Uterus (tissue), 3 donors: ENCODE measurements at regions not wholly inside any gene's neighbourhood (a gene's known extent, or its start where the extent isn't known, plus 50 kb on each side); places are given as distances from the start of the nearest gene placed in this dataset.

Experiments used
- DNase-seq, 2 donors: peaks; one replicate each; pipeline ENCODE4 v3.0.0-alpha.2; 2019 to 2020
- H3K27ac ChIP-seq, 2 donors: fragments of 200-600 bp; sonication (generic); 1 replicate in 1 of 2; 2 replicates in 1 of 2; pipeline ENCODE4 v1.5.1; 2016 to 2018
- H3K27me3 ChIP-seq, 2 donors: fragments of 200-600 bp; sonication (generic); one replicate each; pipeline ENCODE4 v1.5.1; 2018 to 2019; ENCODE audit warnings: control low read depth in 1 of 2
- H3K36me3 ChIP-seq, 2 donors: fragments of 200-600 bp; sonication (generic); one replicate each; pipeline ENCODE4 v1.5.1; 2019; ENCODE audit warnings: control low read depth in 1 of 2
- H3K4me1 ChIP-seq, 2 donors: fragments of 200-600 bp; sonication (generic); one replicate each; pipeline ENCODE4 v1.5.1; 2018 to 2019; ENCODE audit warnings: control low read depth in 1 of 2
- H3K4me3 ChIP-seq, 2 donors: fragments of 200-600 bp; sonication (generic); 1 replicate in 1 of 2; 2 replicates in 1 of 2; pipeline ENCODE4 v1.5.1; 2018 to 2019; ENCODE audit warnings: mild to moderate bottlenecking in 1 of 2
- H3K9me3 ChIP-seq, 2 donors: fragments of 200-600 bp; sonication (generic); one replicate each; pipeline ENCODE4 v1.5.1; 2019; ENCODE audit warnings: control low read depth in 1 of 2
- POLR2A ChIP-seq, 2 donors: fragments of 450-650 bp; IDR thresholded peaks; one replicate each; pipeline ENCODE4 v1.6.1; 2016; ENCODE audit warnings: antibody characterized with exemption in 2 of 2, mild to moderate bottlenecking in 1 of 2, moderate library complexity in 1 of 2
- intact Hi-C: fragments of 100-400 bp; cut with DNase I; formaldehyde crosslinking; loops from one replicate; pipeline ENCODE4 v1.15.1; 2023; ENCODE audit warnings: low total_unique reads
- TF ChIP-seq, protein P1 (sequence below), 4 experiments: fragments of 200-600 bp in 2 of 4; fragments of 450-650 bp in 2 of 4; sonication (generic) in 2 of 4; IDR thresholded peaks; one replicate each; pipeline ENCODE4 v1.5.1; 2016 to 2019; ENCODE audit warnings: antibody characterized with exemption in 4 of 4, mild to moderate bottlenecking in 2 of 4, moderate library complexity in 1 of 4
- donor health status: DM: yes; HTN: yes; CAD: no.

DNA sequence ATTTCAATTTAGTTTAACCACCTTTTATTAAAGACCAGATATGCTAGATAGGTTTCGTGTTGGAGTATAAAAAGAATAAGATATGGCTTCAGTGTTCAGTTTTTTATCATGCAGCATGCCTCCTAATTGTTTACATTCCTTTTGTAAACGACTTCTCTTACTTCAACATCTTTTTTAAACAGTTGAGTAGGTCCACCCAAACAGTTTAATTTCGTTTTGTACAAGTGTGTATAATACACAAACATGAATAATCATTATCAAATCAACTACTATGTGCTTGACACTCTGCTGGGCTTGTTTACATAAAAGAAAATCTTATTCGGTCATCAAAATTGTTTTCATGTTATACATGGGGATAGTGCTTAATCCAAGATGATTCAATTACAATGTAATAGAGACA lies 906.3 kb upstream of the ADGRL4 start:
- no peaks in the 10 kb centered on the region for H3K27me3 ChIP-seq
- H3K36me3 ChIP-seq: no peaks in the 10 kb centered on the region
- no peaks in the 10 kb centered on the region for H3K4me1 ChIP-seq
- DNase-seq: no peak
- no peak overlapping the region for H3K27ac ChIP-seq
- H3K9me3 ChIP-seq: no peaks in the 10 kb centered on the region
- no peak for TF ChIP-seq POLR2A (IDR thresholded peaks at IDR 0.05)
- TF ChIP-seq, protein P1, sequence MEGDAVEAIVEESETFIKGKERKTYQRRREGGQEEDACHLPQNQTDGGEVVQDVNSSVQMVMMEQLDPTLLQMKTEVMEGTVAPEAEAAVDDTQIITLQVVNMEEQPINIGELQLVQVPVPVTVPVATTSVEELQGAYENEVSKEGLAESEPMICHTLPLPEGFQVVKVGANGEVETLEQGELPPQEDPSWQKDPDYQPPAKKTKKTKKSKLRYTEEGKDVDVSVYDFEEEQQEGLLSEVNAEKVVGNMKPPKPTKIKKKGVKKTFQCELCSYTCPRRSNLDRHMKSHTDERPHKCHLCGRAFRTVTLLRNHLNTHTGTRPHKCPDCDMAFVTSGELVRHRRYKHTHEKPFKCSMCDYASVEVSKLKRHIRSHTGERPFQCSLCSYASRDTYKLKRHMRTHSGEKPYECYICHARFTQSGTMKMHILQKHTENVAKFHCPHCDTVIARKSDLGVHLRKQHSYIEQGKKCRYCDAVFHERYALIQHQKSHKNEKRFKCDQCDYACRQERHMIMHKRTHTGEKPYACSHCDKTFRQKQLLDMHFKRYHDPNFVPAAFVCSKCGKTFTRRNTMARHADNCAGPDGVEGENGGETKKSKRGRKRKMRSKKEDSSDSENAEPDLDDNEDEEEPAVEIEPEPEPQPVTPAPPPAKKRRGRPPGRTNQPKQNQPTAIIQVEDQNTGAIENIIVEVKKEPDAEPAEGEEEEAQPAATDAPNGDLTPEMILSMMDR (IDR thresholded peaks at IDR 0.05): no peak
- H3K4me3 ChIP-seq: no peak overlapping the region
- intact Hi-C loops: no loop called here

DNA sequence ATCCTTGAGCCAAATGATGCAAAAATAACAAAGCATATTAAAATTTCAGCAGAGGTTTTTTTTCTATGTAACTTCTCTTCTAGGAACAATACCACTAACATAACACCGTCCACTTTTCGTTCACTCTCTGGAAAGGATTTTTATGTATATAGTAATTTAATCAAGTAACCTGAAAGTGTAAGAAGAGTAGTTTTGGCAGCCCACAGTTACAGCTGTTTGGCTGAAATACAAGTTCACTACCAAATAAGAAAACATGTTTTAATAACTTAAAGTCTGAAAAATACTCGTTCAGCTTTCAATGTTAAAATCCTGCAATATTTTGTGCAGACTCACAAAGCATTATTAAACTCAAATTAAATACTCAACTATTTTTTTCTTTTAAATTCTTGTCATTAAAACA lies 896.8 kb upstream of the ADGRL4 start:
- DNase-seq: no peak
- H3K4me1 ChIP-seq: no peaks in the 10 kb centered on the region
- no peaks in the 10 kb centered on the region for H3K27me3 ChIP-seq
- H3K36me3 ChIP-seq: no peaks in the 10 kb centered on the region
- H3K4me3 ChIP-seq: no peak overlapping the region
- no peak for TF ChIP-seq POLR2A (IDR thresholded peaks at IDR 0.05)
- TF ChIP-seq, protein P1 (IDR thresholded peaks at IDR 0.05): no peak
- no peak overlapping the region for H3K27ac ChIP-seq
- intact Hi-C loops: no loop called here
- H3K9me3 ChIP-seq: no peaks in the 10 kb centered on the region

- Histone ChIP-seq H3K4me3 (no peak overlapping the region), H3K9me3 (no peaks in the 10 kb centered on the region), H3K27ac (no peak overlapping the region), H3K36me3 (no peaks in the 10 kb centered on the region), H3K4me1 (no peaks in the 10 kb centered on the region), H3K27me3 (no peaks in the 10 kb centered on the region)
- DNase-seq: no peak
- TF ChIP-seq, protein P1 (IDR thresholded peaks at IDR 0.05): no peak
- no peak for TF ChIP-seq POLR2A (IDR thresholded peaks at IDR 0.05)
- intact Hi-C loops: no loop called here
Observed at GRCh38 chr1:79902418-79902817, 895.9 kb upstream of the ADGRL4 start.

GRCh38 chr1:79899914-79900313 lies 893.4 kb upstream of the ADGRL4 start:
- intact Hi-C loops: no loop called here
- Histone ChIP-seq H3K4me1 (no peaks in the 10 kb centered on the region), H3K36me3 (no peaks in the 10 kb centered on the region), H3K9me3 (no peaks in the 10 kb centered on the region), H3K27me3 (no peaks in the 10 kb centered on the region), H3K4me3 (no peak overlapping the region), H3K27ac (no peak overlapping the region)
- DNase-seq: no peak
- no peak for TF ChIP-seq POLR2A (IDR thresholded peaks at IDR 0.05)
- TF ChIP-seq, protein P1 (IDR thresholded peaks at IDR 0.05): no peak

GRCh38 chr1:79896140-79896539 lies 889.6 kb upstream of the ADGRL4 start:
- Histone ChIP-seq H3K36me3 (no peaks in the 10 kb centered on the region), H3K4me1 (no peaks in the 10 kb centered on the region), H3K27me3 (no peaks in the 10 kb centered on the region), H3K27ac (no peak overlapping the region), H3K4me3 (no peak overlapping the region), H3K9me3 (no peaks in the 10 kb centered on the region)
- DNase-seq: no peak
- intact Hi-C loops: no loop called here
- TF ChIP-seq POLR2A (IDR thresholded peaks at IDR 0.05): no peak
- TF ChIP-seq, protein P1 (IDR thresholded peaks at IDR 0.05): no peak
